HK-2 (cell line): ENCODE measurements at regions not wholly inside any gene's neighbourhood (a gene's known extent, or its start where the extent isn't known, plus 50 kb on each side); places are given as distances from the start of the nearest gene placed in this dataset.
"Not testable (repeated sequence)": the region's sequence is repeated elsewhere in the genome, so short reads cannot be mapped to it uniquely, and the experiment has no call there.

ENCODE experiments used
- DNase-seq: peaks from one replicate; pipeline ENCODE4 v3.0.0-alpha.2; 2018; ENCODE audit not compliant: unreplicated experiment

DNA sequence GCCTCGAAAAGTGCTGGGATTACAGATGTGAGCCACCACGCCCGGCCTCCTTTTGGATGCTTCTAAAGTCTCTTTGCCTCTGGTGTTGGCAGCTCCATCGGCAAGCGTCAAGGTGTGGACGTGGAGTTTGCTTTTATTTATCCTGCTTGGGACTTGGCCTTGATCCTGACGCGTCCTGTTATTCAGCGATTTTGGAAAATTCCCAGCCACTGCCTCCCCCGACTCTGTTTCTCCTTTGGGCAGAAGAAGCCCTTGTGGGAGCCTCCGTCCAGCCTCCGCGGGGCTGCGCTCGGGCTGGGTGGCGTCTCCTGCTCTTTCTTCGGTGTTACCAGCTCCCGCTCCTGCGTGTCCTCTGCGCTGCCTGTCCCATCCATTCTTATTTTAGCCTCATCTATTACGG is 151.7 kb downstream of the TMEM121 start:
- not testable (repeated sequence) for DNase-seq

DNA sequence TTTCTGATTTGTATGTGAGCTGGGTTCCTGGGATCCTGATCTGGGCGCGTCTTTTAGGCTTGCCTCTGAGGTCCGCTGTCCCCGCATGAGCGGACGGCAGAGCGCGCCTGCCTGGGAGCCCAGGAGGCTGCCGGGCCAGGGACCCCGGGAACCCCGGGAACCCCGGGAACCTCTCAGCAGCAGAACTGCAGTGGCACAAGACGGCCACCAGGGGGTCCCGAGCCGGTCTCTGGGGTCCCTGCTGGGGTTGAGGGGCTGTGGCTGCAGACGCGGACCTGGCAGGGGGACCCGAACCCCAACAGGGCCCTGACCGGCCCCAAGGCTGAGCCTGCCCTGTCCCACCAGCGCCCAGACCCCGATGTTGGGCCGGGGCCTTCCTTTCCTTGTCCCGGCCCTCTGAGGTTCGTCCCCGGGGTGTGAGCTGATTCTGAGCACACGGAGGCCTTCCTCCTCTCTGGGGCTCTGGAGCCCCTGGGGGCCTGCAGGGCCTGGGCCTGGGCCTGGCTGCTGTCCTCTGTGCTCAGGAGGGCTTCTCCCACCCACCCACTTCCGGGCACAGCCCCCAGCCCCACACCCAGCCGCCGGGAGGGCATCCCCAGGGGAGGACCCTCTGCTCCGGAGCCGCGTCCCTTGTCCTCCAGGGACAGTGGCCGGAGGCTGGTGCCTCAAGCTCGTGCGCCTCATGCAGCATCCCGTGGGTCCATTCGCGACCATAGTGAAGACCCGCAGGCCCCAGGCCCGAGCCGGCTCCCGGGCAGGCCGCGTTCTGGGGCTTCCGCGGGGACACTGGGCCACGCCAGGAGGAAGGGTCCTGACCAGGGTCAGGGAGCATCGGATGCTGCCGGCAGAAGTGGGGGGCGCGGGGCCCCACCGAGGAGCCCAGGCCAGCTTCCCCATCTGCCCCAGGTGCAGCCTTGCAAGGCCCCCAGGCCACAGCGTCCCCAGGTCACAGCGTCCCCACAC is 152.9 kb downstream of the TMEM121 start:
- DNase-seq, result not testable (repeated sequence)

DNA sequence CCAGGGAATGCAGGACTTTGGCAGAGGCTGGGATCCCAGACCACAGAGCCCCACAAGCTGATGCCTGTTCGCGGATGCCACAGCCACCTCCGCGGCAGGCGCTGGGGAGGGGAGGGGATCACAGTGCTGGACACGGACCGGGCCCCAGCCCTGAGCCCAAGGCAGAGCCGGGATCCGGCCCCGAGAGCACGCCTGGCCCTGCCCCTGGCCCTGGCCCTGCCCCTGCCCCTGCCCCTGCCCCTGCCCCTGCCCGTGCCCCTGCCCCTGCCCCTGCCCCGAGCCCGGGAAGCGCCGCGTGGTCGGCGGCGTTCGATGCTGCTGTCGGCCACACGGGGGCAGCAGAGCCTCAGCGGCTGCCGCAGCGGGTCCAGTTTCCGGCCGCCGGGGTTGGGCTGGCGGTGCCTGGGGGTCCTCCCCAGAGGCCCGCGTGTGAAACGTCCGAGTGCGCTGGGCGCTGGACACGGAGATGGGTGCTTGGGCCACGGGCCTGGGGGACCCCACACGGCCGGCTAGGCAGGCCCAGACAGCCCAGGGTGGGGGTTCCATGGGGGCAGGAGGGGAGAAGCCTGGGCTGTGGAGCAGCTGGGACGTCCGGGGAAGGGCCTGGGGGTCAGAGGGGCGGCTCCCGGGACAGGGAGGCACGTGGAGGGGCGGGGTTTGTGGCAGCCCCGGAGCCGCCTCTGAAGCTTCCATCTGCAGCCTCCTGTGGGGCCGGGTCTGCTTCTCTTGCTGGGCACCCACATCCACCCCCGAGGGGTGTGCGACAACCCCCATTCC is 153.8 kb downstream of the TMEM121 start:
- DNase-seq, result not testable (repeated sequence)

DNA sequence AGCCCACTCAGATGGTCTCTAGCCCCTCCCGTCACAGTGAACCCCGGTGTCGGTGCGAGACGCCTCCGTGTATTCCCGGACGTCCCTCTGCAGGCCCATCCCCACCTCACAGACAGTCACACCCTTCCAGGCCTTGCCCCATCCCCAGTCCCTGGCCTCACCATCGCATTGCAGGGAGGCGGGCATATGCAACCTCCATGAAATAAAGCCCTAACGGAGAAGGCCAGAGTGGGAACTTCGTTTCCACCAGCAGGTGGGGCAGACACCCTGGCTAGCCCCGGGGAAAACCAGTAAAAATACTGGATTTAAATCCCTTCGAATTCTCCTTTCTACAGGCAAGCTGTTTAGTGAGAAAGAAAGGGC is 154.3 kb downstream of the TMEM121 start:
- not testable (repeated sequence) for DNase-seq

DNA sequence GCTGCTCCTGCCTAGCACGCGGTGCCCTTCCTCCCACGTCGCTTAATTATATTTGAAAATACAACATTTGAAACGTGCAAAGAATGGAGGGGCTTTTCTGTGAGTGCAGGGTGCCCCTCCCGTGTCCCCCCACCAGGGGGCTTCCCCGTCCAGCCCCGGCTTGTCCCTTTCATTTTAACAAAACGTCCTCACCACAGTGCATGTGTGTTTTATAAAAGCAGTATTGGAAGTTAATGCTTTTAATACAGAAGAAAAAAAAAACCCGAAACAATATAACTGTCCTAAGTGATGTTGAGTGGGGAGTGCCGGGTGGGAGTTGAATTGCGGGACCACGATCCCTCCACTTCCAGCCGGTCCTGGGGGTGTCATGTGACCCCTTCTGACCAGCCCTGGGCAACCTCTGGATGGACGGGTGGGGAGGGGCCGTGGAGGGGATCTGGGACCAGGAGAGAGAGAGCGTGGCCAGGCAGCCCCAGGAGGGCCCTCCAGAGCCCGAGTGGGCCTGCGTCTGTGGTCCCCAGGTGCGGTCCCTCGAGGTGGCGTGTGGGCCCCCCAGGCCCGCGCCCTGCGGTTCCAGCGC is 155.3 kb downstream of the TMEM121 start:
- not testable (repeated sequence) for DNase-seq

DNA sequence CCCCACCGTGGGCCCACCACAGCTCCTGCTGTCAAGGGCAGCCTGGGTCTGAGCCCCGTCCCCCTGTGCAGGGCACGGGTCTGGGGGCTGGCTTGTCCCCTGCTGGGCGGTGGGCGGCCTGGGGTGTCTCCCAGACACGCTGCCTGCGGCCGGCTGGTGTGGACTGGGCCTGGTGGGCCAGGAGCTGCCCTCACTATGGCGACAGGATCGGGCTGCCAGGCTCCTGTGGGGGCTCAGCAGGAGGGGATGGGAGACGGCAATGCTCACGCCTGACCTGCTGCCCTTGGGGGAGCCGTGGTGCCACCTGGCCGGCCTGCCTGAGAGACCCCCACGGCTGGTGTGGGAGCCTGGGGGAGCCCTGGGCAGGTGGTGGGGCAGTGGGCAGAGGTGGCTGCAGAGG is 156.1 kb downstream of the TMEM121 start:
- DNase-seq, result not testable (repeated sequence)

DNA sequence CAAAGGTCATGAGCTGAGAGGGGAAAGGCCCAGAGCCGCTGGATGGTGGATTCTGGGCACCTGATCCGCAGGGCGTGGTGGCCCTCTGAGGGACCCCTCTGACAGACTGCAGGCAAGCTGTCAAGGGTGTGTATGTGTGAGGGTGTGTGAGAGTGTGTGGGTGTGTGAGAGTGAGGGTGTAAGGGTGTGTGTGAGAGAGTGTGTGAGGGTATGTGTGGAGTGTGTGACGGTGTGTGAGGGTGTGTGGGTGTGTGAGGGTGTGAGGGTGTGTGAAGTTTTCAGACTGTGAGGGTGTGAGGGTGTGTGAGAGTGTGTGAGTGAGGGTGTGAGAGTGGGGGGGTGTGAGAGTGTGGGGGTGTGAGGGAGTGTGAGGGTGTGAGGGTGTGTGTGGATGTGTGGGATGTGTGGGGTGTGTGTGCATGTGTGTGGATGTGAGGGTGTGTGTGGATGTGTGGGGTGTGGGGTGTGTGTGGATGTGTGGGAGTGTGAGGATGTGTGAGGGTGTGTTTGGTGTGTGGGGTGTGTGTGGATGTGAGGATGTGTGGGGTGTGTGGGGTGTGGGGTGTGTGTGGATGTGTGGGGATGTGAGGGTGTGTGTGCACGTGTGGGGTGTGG is 156.7 kb downstream of the TMEM121 start:
- no peak for DNase-seq

DNA sequence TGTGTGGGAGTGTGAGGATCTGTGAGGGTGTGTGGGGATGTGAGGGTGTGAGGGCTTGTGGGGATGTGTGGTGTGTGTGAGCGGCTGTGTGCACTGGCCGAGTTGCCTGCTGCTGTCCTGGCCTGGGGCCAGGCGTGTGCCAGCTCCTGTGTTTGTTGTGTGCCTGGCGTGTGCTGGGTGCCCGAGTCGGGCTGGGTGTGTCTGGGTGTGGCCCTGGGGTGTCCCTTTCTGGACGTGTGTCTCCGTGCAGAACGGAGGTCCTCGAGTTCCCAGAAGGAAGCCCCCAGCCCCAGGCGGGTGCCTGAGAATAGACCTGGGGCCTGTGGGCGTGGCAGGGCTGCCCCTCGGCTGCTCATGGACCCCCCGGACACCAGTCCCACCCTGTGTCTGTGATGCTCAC is 157.7 kb downstream of the TMEM121 start:
- not testable (repeated sequence) for DNase-seq

DNA sequence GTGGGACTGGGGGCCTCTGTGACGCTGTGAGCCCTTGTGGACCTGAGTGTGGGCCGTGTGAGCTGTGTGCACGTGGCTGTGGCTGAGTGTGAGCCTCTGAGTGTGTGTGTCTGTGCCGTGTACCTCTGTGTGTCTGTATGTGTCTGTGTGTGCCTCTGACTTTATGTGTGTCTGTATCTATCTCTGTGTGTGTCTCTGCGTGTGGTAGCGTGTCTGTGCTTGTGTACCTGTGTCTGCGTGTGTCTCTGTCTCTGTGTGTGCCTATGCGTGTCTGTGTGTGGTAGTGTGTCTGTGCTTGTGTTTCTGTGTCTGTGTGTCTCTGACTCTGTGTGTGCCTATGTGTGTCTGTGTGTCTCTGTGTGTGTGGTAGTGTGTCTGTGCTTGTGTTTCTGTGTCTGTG is 158.2 kb downstream of the TMEM121 start:
- not testable (repeated sequence) for DNase-seq

DNA sequence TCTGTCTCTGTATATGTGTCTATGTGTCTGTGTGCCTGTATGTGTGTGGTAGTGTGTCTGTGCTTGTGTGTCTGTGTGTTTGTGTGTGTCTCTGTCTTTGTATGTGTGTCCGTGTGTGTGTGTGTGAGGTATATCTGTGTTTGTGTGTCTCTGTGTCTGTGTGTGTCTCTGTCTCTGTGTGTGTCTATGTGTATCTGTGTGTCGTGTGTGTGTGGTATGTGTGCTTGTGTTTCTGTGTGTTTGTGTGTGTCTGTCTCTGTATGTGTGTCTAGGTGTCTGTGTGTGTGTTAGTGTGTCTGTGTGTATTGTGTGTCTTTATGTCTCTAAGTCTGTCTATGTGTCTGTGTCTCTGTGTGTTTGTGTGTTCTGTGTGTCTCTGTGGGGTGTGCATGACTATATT is 158.6 kb downstream of the TMEM121 start:
- DNase-seq, result no peak

DNA sequence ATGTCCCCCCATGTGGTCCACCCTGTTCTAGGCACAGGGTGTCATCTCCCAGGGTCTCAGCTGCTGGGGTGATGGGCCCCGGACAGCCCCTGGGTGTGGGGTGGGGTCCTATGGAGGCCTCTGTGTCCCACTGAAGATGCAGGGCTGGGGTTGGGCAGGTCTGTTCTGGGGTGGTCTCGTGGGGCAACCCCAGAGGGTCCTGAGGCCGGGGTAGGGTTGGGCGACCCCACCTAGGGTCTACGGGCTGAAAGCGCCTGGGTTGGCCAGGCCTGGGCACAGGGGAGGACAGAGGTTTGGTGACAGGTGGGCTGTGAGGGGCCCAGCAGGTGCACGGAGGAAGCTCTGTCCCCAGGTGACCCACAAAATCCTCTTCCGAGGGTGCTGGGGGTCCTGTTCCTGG is 159.2 kb downstream of the TMEM121 start:
- not testable (repeated sequence) for DNase-seq

DNA sequence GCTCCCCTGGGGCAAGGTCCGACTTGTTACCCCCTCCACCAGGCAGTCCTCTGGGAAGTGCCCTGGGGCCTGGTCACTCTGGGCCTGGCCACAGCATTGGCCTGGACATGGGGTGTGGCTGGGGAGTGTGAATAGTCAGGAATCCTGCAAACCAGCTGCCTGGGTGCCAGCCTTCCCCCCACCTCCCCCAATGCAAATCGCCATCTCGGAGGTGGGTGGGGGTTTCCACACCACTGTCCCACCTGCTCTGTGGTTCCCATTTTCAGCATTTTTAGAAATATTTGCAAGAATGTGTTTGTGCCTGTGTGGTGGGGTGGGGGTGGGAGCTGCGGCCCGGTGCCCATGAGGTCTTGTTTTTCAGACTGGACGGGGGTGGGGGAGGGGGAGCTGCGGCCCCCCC is 159.7 kb downstream of the TMEM121 start:
- DNase-seq, result not testable (repeated sequence)

DNA sequence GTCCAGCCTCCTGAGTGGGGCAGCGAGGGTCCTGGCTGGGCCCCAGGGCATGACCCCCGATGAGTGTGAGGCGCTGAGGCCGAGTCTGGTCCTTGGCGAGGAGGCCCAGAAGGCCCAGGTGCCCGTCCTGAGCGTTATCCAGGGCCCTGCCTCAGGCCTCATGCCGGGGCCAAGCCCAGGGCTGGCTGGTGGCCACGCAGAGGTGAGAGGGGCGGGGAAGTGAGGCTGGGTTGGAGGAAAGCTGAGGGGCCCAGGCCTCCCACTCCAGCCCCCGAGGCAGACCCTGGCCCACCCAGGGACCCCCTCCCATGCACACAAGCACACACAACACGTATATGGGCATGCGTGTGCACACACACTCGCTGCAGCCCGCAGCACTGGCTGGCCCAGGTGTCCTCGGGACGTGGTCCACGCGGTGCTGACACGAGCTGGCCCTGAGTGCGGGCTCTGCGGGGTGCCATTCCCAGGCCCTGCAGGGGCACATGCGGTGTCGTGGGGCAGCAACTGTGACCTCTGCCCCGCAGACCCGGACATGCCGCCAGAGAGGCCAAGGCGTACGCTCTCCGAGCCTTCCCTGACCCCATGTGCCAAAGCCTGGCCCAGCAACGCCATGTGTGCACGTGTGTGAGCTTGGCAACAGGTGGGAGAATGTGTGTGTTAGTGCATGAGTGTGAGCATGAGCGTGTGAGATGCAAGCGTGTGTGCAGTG is 160.2 kb downstream of the TMEM121 start:
- not testable (repeated sequence) for DNase-seq

DNA sequence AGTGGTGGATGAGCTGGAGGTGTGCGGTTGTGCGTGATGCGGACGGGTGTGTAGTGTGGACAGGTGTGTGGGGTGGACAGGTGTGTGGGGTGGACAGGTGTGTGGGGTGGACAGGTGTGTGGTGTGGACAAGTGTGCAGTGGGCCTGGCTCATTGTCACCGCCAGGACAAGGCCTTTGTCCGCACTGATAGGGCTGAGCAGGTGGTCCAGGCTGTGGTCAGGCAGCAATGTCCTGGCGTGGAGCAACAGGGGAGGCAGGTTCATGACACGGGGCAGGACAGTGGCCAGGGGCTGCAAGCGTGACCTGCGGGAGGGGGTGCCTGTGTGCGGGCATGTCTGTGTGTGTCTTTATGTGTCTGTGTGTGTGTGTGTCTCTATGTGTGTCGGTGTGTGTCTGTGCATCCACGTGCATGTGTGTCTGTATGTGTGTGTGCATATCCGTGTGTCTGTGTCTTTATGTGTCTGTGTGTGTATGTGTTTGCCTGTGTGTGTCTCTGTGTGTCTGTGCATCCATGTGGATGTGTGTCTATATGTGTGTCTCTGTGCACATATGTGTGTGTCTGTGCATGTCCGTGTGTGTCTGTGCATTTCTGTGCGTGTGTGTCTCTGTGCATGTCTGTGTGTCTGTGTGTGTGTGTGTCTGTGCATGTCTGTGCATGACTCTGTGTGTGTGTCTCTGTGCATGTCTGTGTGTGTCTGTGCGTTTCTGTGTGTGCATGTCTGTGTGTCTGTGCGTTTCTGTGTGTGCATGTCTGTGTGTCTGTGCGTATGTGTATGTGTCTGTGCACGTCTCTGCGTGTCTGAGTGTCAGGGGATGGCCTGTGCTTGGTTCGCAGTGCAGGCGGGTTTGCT is 161.0 kb downstream of the TMEM121 start:
- DNase-seq, result not testable (repeated sequence)

DNA sequence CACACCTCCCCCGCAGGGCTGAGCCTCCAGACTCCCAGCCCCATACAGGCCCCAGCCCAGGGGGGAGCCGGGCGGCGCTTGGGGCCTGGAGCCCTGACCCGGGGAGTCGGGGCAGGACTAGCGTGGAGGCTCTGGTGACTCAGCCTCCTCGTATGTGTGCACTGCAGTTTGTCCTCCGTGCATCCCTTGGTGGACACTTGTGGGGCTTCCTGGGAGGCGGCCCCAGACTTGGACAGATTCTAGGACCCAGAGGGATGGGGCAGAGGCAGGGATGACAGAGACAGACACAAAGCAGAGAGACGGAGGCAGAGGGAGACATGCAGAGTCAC is 161.6 kb downstream of the TMEM121 start:
- not testable (repeated sequence) for DNase-seq

DNA sequence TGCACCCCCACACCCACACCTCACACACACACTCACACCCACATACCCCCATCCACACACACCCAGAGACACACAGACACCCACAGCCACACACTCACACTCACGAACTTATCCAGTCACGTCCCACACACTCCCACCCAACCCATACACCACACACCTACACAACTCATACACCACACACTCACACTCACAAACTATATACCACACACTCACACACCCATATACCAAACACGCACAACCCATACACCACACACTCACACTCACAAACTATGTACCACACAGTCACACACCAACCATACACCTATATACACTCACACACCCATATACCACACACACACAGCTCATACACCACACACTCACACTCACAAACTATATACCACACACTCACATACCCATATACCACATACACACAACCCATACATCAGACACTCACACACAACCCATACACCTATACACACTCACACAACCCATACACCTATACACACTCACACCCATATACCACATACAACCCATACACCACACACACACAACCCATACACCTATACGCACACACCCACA is 162.4 kb downstream of the TMEM121 start:
- DNase-seq, result not testable (repeated sequence)

DNA sequence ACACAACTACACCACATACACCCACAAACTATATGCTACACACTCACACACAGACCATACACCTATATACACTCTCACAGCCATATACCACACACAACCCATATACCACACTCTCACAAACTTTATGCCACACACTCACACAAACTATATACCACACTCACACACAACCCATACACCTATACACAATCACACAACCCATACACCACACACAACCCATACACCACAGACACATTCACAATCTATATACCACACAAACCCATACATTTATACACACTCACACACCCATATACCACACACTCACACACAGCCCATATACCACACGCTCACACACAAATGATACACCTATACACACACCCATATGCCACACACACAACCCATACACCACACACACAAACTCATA is 163.3 kb downstream of the TMEM121 start:
- DNase-seq, result no peak

DNA sequence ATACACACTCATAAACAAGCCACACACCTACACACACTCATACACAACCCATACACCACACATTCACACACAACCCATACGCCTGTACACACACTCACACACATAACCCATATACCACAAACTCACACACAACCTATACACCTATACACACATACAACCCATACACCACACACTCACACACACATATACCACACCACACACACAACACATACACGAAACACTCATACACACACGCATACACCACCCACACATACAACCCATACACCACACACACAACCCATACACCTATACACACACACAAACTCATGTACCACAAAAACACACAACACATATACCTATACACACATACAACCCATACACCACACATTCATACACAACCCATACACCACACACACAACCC is 164.3 kb downstream of the TMEM121 start:
- DNase-seq, result no peak

DNA sequence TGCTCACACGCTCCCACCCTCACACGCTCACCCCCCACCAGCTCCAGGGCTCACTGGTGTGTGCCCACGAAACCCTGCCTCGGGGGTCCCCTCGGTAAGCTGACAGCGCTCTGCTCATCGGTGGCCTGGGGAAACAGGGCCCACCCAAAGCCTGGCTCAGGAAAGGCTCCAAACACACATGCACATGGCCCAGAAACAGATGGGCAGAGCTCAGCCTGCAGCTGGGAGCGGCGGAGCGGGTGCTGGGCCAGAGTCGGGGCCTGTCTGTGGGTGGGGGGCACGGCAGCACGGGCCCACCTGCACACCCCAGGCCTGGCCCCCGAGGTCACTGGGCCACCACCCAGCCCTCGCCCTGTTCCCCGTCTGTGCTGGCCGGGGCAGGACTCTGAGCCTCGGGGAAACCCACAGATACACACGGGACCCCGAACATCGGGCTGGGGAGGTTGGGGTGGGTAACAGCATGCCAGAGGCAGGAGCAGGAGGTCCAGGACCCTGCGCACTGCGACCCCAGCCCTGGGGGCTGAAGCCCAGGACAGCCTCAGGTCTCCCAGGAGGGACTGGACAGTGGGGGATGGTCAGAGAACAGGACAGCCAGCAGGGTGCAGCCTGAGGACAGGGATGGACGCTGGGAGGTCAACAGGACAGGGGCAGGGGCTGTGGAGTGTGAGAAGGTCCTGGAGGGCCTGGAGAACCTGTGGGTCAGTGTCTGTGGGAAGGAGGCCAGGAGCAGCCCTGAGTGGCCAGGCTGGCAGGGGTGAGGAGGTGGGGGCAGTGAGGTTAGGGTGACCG is 165.1 kb downstream of the TMEM121 start:
- not testable (repeated sequence) for DNase-seq
